K562 (cell line): ENCODE measurements at regions not wholly inside any gene's neighbourhood (a gene's known extent, or its start where the extent isn't known, plus 50 kb on each side); places are given as distances from the start of the nearest gene placed in this dataset.

Experiments
- ATAC-seq: fragments of 200-7000 bp; cut with Tn5 transposase; 3 replicates; pipeline ENCODE4 v1.9.1; 2020; ENCODE audit warnings: moderate library complexity
- BruUV-seq: library from RNA; stranded (reverse); fragments of 400-500 nt; replicated peaks from 2 replicates; lab custom pipeline; 2021; lab: Mats Ljungman, UMichigan
- CTCF ChIA-PET: fragments of 300-600 bp; formaldehyde crosslinking; extraction: SDS; loops from one replicate; lab custom pipeline; 2021; ENCODE audit warnings: low intra/inter-chr PET ratio; lab: Yijun Ruan, JAX
- POLR2A ChIA-PET: fragments of 300-600, 350-650 bp; sonication (Branson Sonifier 250); formaldehyde crosslinking; extraction: SDS; loops from one replicate; lab custom pipeline; 2021; ENCODE audit warnings: antibody characterized with exemption, inconsistent platforms; lab: Yijun Ruan, JAX
- DNase-seq, 4 experiments: peaks; one replicate each; pipeline versions ENCODE4 v3.0.0 to v3.0.0-alpha.2; 2011 to 2018; ENCODE audit warnings: low spot score in 3 of 4, mixed read lengths in 3 of 4; ENCODE audit errors: extremely low read depth in 1 of 4
- FAIRE-seq: peaks from 2 replicates; lab custom pipeline; 2011; peaks lifted over from hg19 to GRCh38; lab: Jason Lieb, UNC
- H2AFZ ChIP-seq: 2 replicates; pipeline ENCODE4 v1.6.0; 2011; ENCODE audit warnings: low read depth, low read length, control low read depth, inconsistent platforms
- H3K27ac ChIP-seq: fragments of 200-600 bp; 3 replicates; pipeline ENCODE4 v1.8.0; 2011; ENCODE audit warnings: low read depth, mild to moderate bottlenecking, control low read depth, inconsistent platforms, low read length, moderate library complexity, mixed read lengths; ENCODE audit errors: extremely low read depth
- H3K27me3 ChIP-seq, 2 experiments: fragments of 300-600 bp in 1 of 2; 2 replicates in 1 of 2; 3 replicates in 1 of 2; pipeline versions ENCODE4 v1.6.0 to v1.8.0; 2011; ENCODE audit warnings: inconsistent platforms in 2 of 2, low read length in 2 of 2, mild to moderate bottlenecking in 1 of 2, mixed read lengths in 1 of 2, moderate library complexity in 1 of 2; ENCODE audit not compliant: control insufficient read depth in 2 of 2, insufficient read depth in 2 of 2
- H3K36me3 ChIP-seq: fragments of 300-600 bp; 3 replicates; pipeline ENCODE4 v1.8.0; 2011; ENCODE audit warnings: mild to moderate bottlenecking, low read length, inconsistent platforms; ENCODE audit not compliant: control insufficient read depth, insufficient read depth
- H3K4me1 ChIP-seq, 2 experiments: fragments of 200-600 bp in 1 of 2; replicated peaks in 1 of 2; 2 replicates in 1 of 2; 3 replicates in 1 of 2; pipeline versions ENCODE4 v1.5.1 to v1.8.0; 2011; ENCODE audit warnings: inconsistent platforms in 2 of 2, low read length in 2 of 2, mild to moderate bottlenecking in 1 of 2, mixed read lengths in 1 of 2, moderate library complexity in 1 of 2; ENCODE audit not compliant: control insufficient read depth in 2 of 2, insufficient read depth in 2 of 2
- H3K4me2 ChIP-seq: 2 replicates; pipeline ENCODE4 v1.6.1; 2011; ENCODE audit warnings: low read length, control low read depth, inconsistent platforms, mixed read lengths; ENCODE audit not compliant: insufficient read depth
- H3K4me3 ChIP-seq: fragments of 200-600 bp; sonication (generic), shearing (Covaris generic); 2 replicates; pipeline ENCODE4 v1.5.1; 2016; ENCODE audit warnings: control low read depth, inconsistent platforms
- H3K79me2 ChIP-seq: fragments of 200-600 bp; 3 replicates; pipeline ENCODE4 v1.8.0; 2011; ENCODE audit warnings: low read length, inconsistent platforms; ENCODE audit not compliant: control insufficient read depth, insufficient read depth
- H3K9ac ChIP-seq, 2 experiments: 2 replicates each; pipeline versions ENCODE4 v1.6.0 to v1.6.1; 2011; ENCODE audit warnings: low read depth in 2 of 2, low read length in 2 of 2, control low read depth in 1 of 2, inconsistent platforms in 1 of 2, mild to moderate bottlenecking in 1 of 2, mixed read lengths in 1 of 2; ENCODE audit not compliant: insufficient read depth in 1 of 2
- H3K9me1 ChIP-seq: one replicate; pipeline ENCODE4 v1.6.0; 2011; ENCODE audit warnings: inconsistent platforms, mild to moderate bottlenecking, low read length, moderate library complexity; ENCODE audit not compliant: control insufficient read depth, insufficient read depth
- H3K9me3 ChIP-seq: replicated peaks from 2 replicates; pipeline ENCODE4 v1.5.1; 2011; ENCODE audit warnings: low read depth, low read length, inconsistent platforms; ENCODE audit not compliant: control insufficient read depth, insufficient read depth
- H4K20me1 ChIP-seq: replicated peaks from 2 replicates; pipeline ENCODE4 v1.6.1; 2011; ENCODE audit warnings: low read length, inconsistent platforms, mixed read lengths; ENCODE audit not compliant: control insufficient read depth, insufficient read depth
- ATF1 ChIP-seq, 2 experiments: fragments of 450-650 bp in 1 of 2; IDR thresholded peaks; 2 replicates each; pipeline ENCODE4 v1.6.1; 2016; ENCODE audit warnings: missing compliant biosample characterization in 1 of 2, missing genetic modification characterization in 1 of 2
- BRF2 ChIP-seq: IDR thresholded peaks from 3 replicates; pipeline ENCODE4 v1.6.1; 2011; ENCODE audit warnings: borderline replicate concordance, mild to moderate bottlenecking; ENCODE audit not compliant: insufficient read length, insufficient read depth
- CBFB ChIP-seq: sonication (generic); formaldehyde crosslinking; IDR thresholded peaks from 2 replicates; pipeline ENCODE4 v1.4.0; 2020; ENCODE audit warnings: mild to moderate bottlenecking, missing genetic modification reagents
- E2F3 ChIP-seq: fragments of 250-450 bp; sonication (Bioruptor Pico); IDR thresholded peaks from 2 replicates; pipeline ENCODE4 v1.4.0; 2020; ENCODE audit warnings: mild to moderate bottlenecking
- EZH2 ChIP-seq: IDR thresholded peaks from 2 replicates; pipeline ENCODE4 v1.6.1; 2012; ENCODE audit warnings: low read depth, mild to moderate bottlenecking, inconsistent platforms, low read length, borderline replicate concordance
- FIP1L1 ChIP-seq: fragments of 200-400 bp; formaldehyde crosslinking; IDR thresholded peaks from 2 replicates; pipeline ENCODE4 v1.6.1; 2018; ENCODE audit warnings: mild to moderate bottlenecking, low read depth, low read length; ENCODE audit not compliant: poor library complexity, severe bottlenecking
- FOXK2 ChIP-seq, 2 experiments: fragments of 450-650 bp; IDR thresholded peaks in 1 of 2; conservative IDR thresholded peaks in 1 of 2; 2 replicates each; pipeline ENCODE4 v1.6.1; 2016; ENCODE audit warnings: low read depth in 2 of 2, mild to moderate bottlenecking in 1 of 2
- KDM1A ChIP-seq, 2 experiments: fragments of 450-650 bp; IDR thresholded peaks; 2 replicates each; pipeline ENCODE4 v1.6.1; 2016; ENCODE audit warnings: mild to moderate bottlenecking in 2 of 2
- KLF13 ChIP-seq: fragments of 450-650 bp; IDR thresholded peaks from 2 replicates; pipeline ENCODE4 v1.6.1; 2016; ENCODE audit warnings: missing genetic modification characterization, low read depth, mild to moderate bottlenecking, missing compliant biosample characterization, moderate library complexity, borderline replicate concordance
- NFYB ChIP-seq: IDR thresholded peaks from 2 replicates; pipeline ENCODE4 v1.6.1; 2011; ENCODE audit warnings: mild to moderate bottlenecking, moderate library complexity; ENCODE audit not compliant: insufficient read length; ENCODE audit errors: extremely low read depth
- NR1H2 ChIP-seq: sonication (generic); formaldehyde crosslinking; IDR thresholded peaks from 2 replicates; pipeline ENCODE4 v1.4.0; 2020; ENCODE audit warnings: mild to moderate bottlenecking, missing genetic modification reagents
- PCBP2 ChIP-seq: fragments of 200-400 bp; formaldehyde crosslinking; IDR thresholded peaks from 2 replicates; pipeline ENCODE4 v1.6.1; 2018; ENCODE audit warnings: low read length, low read depth, mild to moderate bottlenecking, moderate library complexity; ENCODE audit not compliant: poor library complexity, severe bottlenecking
- SFPQ ChIP-seq: fragments of 200-400 bp; formaldehyde crosslinking; IDR thresholded peaks from 2 replicates; pipeline ENCODE4 v1.6.1; 2017; ENCODE audit warnings: mild to moderate bottlenecking, low read depth, low read length, moderate library complexity
- SMAD4 ChIP-seq: fragments of 250-450 bp; sonication (Bioruptor Pico); conservative IDR thresholded peaks from 2 replicates; pipeline ENCODE4 v1.8.0; 2021; ENCODE audit warnings: inconsistent platforms, mild to moderate bottlenecking, moderate library complexity
- SMARCA4 ChIP-seq: fragments of 450-650 bp; IDR thresholded peaks from 2 replicates; pipeline ENCODE4 v1.6.1; 2016
- TCF3 ChIP-seq: sonication (generic); formaldehyde crosslinking; IDR thresholded peaks from 2 replicates; pipeline ENCODE4 v1.4.0; 2020; ENCODE audit warnings: mild to moderate bottlenecking, missing genetic modification reagents
- U2AF1 ChIP-seq: fragments of 200-400 bp; formaldehyde crosslinking; optimal IDR thresholded peaks from 2 replicates; pipeline ENCODE3; 2017; ENCODE audit warnings: mild to moderate bottlenecking, low read depth, low read length, moderate library complexity
- ZNF140 ChIP-seq: fragments of 250-450 bp; sonication (Bioruptor Pico); IDR thresholded peaks from 2 replicates; pipeline ENCODE4 v1.8.0; 2021; ENCODE audit warnings: moderate library complexity, mild to moderate bottlenecking, inconsistent platforms
- ZNF778 ChIP-seq: fragments of 450-650 bp; formaldehyde crosslinking; IDR thresholded peaks from 2 replicates; pipeline ENCODE4 v1.4.0; 2020; ENCODE audit warnings: mild to moderate bottlenecking, moderate library complexity
- WGBS: fragments of 100-300 bp; shearing (Covaris generic); methylation state at CpG from one replicate; pipeline ENCODE4 v1.1.6; 2016; ENCODE audit warnings: low coverage, mixed read lengths; ENCODE audit not compliant: insufficient coverage; ENCODE audit errors: missing lambda C conversion rate; 5-methylcytosine and 5-hydroxymethylcytosine counted together
- in situ Hi-C: fragments of 300-500 bp; cut with MboI; formaldehyde crosslinking; loops from 4 replicates; pipeline ENCODE4 v1.15.0; 2018; ENCODE audit warnings: inconsistent platforms, mixed read lengths
- intact Hi-C: fragments of 100-400 bp; cut with micrococcal nuclease; formaldehyde crosslinking; loops from 2 replicates; pipeline ENCODE4 v1.14.2; 2022

GRCh38 chr7:68674826-68675225, 923.4 kb upstream of the AUTS2 start (continued):
- TF ChIP-seq NFYB (no peak), KLF13 (no peak), U2AF1 (no peak), FIP1L1 (no peak), SMARCA4 (no peak), ZNF778 (CRISPR knock-in tag) (no peak), FOXK2 (conservative IDR thresholded peaks at IDR 0.05 in 1 of 2, IDR thresholded peaks at IDR 0.05 in 1 of 2; ENCODE audit: low read depth in 2 of 2) (no peak), SFPQ (no peak)

- no peaks in the 10 kb centered on the region for H3K9me3 ChIP-seq
- in situ Hi-C loops = no loop called here
- TF ChIP-seq PCBP2 = no peak
- TF ChIP-seq EZH2 = no peak
- TF ChIP-seq KDM1A (IDR thresholded peaks at IDR 0.05) = no peak
- TF ChIP-seq SMAD4 (CRISPR knock-in tag) = no peak
- no peak for TF ChIP-seq BRF2
- TF ChIP-seq CBFB (CRISPR knock-in tag) = no peak
- no peak for TF ChIP-seq NR1H2 (CRISPR knock-in tag)
- TF ChIP-seq ZNF140 (CRISPR knock-in tag) = no peak
- no peak for TF ChIP-seq ATF1 (CRISPR knock-in tag; IDR thresholded peaks at IDR 0.05)
- no peak for TF ChIP-seq ATF1 (tag; IDR thresholded peaks at IDR 0.05)
- no peak for TF ChIP-seq E2F3 (CRISPR knock-in tag)
- no peak for TF ChIP-seq TCF3 (CRISPR knock-in tag)
Observed at GRCh38 chr7:68676813-68677535, 921.3 kb upstream of the AUTS2 start.

More at GRCh38 chr7:68676813-68677535, 921.3 kb upstream of the AUTS2 start:
- H4K20me1 ChIP-seq = no peaks in the 10 kb centered on the region
- ATAC-seq (no peak), DNase-seq (peak in 1 of 4 experiments; percentile 1), FAIRE-seq (no peak)
- no peak overlapping the region for H3K27ac ChIP-seq
- H3K27me3 ChIP-seq = no peaks in the 10 kb centered on the region
- no peak overlapping the region for H3K4me3 ChIP-seq
- intact Hi-C loops = no loop called here
- BruUV-seq = no TSS peak
- no peaks in the 10 kb centered on the region for H3K4me1 ChIP-seq
- no peaks in the 10 kb centered on the region for H3K79me2 ChIP-seq
- no peak overlapping the region for H2AFZ ChIP-seq
- WGBS = 1% methylated on average over 13 of the region's 13 CpGs
- H3K9ac ChIP-seq = no peak overlapping the region
- POLR2A ChIA-PET = no interaction called here
- H3K9me1 ChIP-seq = no peaks in the 10 kb centered on the region
- no peak overlapping the region for H3K4me2 ChIP-seq
- no peaks in the 10 kb centered on the region for H3K36me3 ChIP-seq
- CTCF ChIA-PET = no interaction called here
